K562 (cell line): ENCODE measurements at regions not wholly inside any gene's neighbourhood (a gene's known extent, or its start where the extent isn't known, plus 50 kb on each side); places are given as distances from the start of the nearest gene placed in this dataset.

Source experiments
- CTCF ChIP-seq, 3 experiments: IDR thresholded peaks in 2 of 3; conservative IDR thresholded peaks in 1 of 3; 2 replicates each; pipeline ENCODE4 v1.5.1; 2011 to 2012; ENCODE audit warnings: low read length in 3 of 3, mild to moderate bottlenecking in 3 of 3, control low read depth in 2 of 3, improper control_type of control experiment in 1 of 3, inconsistent platforms in 1 of 3, low read depth in 1 of 3, mixed read lengths in 1 of 3, moderate library complexity in 1 of 3; ENCODE audit not compliant: insufficient read depth in 2 of 3
- JUNB ChIP-seq: fragments of 450-650 bp; formaldehyde crosslinking; conservative IDR thresholded peaks from 2 replicates; pipeline ENCODE4 v1.4.0; 2020; ENCODE audit warnings: mild to moderate bottlenecking
- NBN ChIP-seq: fragments of 450-650 bp; IDR thresholded peaks from 2 replicates; pipeline ENCODE4 v1.6.1; 2016; ENCODE audit warnings: low read depth, mild to moderate bottlenecking
- THRA ChIP-seq: fragments of 450-650 bp; IDR thresholded peaks from 2 replicates; pipeline ENCODE4 v1.6.1; 2017; ENCODE audit warnings: mild to moderate bottlenecking, moderate library complexity
- ZNF184 ChIP-seq: sonication (generic); formaldehyde crosslinking; IDR thresholded peaks from 2 replicates; pipeline ENCODE4 v1.5.0; 2020; ENCODE audit warnings: missing genetic modification reagents

- TF ChIP-seq NBN (no peak), CTCF (IDR thresholded peaks at IDR 0.05 in 2 of 3, conservative IDR thresholded peaks at IDR 0.05 in 1 of 3; ENCODE audit: insufficient read depth in 2 of 3, low read depth in 1 of 3, low read length in 3 of 3) (no peak), JUNB (CRISPR knock-in tag) (no peak), ZNF184 (CRISPR knock-in tag) (no peak), THRA (no peak)
Observed at GRCh38 chr6:148612043-148612442, 134.8 kb upstream of the UST start.
